ENCODE measurements at regions not wholly inside any gene's neighbourhood (a gene's known extent, or its start where the extent isn't known, plus 50 kb on each side); places are given as distances from the start of the nearest gene placed in this dataset.

DNA sequence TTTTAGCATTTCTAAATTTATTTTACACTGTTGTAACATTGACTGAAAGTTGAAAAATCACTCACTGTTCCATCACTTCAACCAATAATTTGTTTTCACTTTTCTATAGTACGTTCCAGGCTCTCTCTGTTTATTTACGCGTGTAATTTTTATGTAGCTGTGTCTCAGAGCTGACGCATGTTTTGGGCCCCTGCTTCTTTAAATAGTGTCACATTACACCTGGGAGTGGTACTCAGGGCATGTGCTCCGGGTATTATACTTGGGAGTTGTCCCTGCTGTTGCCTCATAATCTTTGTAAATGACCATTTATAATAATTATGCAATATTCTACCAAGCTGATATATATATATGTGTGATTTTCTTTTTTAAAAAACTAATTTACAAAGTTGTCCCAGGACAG, 132.8 kb upstream of the CPM start:
- in situ Hi-C loops (cut with HindIII; ENCODE audit: low pct_ligation_motif_present, low sequenced_read_pairs): loop anchor here (25.0 kb wide), 1 partner anchor 203 kb away; no protein-coding TSS in a partner anchor
- no peak overlapping the region for H3K27ac ChIP-seq
- no peaks in the 10 kb centered on the region for H3K27me3 ChIP-seq (replicated peaks)
- no peaks in the 10 kb centered on the region for H3K36me3 ChIP-seq (replicated peaks)
- TF ChIP-seq, protein P1, sequence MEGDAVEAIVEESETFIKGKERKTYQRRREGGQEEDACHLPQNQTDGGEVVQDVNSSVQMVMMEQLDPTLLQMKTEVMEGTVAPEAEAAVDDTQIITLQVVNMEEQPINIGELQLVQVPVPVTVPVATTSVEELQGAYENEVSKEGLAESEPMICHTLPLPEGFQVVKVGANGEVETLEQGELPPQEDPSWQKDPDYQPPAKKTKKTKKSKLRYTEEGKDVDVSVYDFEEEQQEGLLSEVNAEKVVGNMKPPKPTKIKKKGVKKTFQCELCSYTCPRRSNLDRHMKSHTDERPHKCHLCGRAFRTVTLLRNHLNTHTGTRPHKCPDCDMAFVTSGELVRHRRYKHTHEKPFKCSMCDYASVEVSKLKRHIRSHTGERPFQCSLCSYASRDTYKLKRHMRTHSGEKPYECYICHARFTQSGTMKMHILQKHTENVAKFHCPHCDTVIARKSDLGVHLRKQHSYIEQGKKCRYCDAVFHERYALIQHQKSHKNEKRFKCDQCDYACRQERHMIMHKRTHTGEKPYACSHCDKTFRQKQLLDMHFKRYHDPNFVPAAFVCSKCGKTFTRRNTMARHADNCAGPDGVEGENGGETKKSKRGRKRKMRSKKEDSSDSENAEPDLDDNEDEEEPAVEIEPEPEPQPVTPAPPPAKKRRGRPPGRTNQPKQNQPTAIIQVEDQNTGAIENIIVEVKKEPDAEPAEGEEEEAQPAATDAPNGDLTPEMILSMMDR (IDR thresholded peaks at IDR 0.05; ENCODE audit: low read depth, low read length, missing control alignments): no peak
- DNase-seq: no peak
- no peak overlapping the region for H3K4me3 ChIP-seq (ENCODE audit: low read depth, low read length)

GRCh38 chr12:69066492-69067373, 133.8 kb upstream of the CPM start:
- H3K4me3 ChIP-seq (ENCODE audit: low read depth, low read length): no peak overlapping the region
- TF ChIP-seq, protein P1 (IDR thresholded peaks at IDR 0.05; ENCODE audit: low read depth, low read length, missing control alignments): no peak
- H3K27me3 ChIP-seq (replicated peaks): no peaks in the 10 kb centered on the region
- H3K36me3 ChIP-seq (replicated peaks): no peaks in the 10 kb centered on the region
- no peak overlapping the region for H3K27ac ChIP-seq
- DNase-seq: no peak
- in situ Hi-C loops (cut with HindIII; ENCODE audit: low pct_ligation_motif_present, low sequenced_read_pairs): loop anchor here (25.0 kb wide), 1 partner anchor 204 kb away; no protein-coding TSS in a partner anchor

- DNase-seq: no peak
- H3K36me3 ChIP-seq (replicated peaks): no peaks in the 10 kb centered on the region
- H3K27ac ChIP-seq: no peak overlapping the region
- in situ Hi-C loops (cut with HindIII; ENCODE audit: low pct_ligation_motif_present, low sequenced_read_pairs): loop anchor here (25.0 kb wide), 1 partner anchor 205 kb away; no protein-coding TSS in a partner anchor
- no peak overlapping the region for H3K4me3 ChIP-seq (ENCODE audit: low read depth, low read length)
- TF ChIP-seq, protein P1 (IDR thresholded peaks at IDR 0.05; ENCODE audit: low read depth, low read length, missing control alignments): no peak
- no peaks in the 10 kb centered on the region for H3K27me3 ChIP-seq (replicated peaks)
Observed at GRCh38 chr12:69067713-69068112, 134.7 kb upstream of the CPM start.

- no peaks in the 10 kb centered on the region for H3K36me3 ChIP-seq (replicated peaks)
- no peak for DNase-seq
- H3K4me3 ChIP-seq (ENCODE audit: low read depth, low read length): no peak overlapping the region
- in situ Hi-C loops (cut with HindIII; ENCODE audit: low pct_ligation_motif_present, low sequenced_read_pairs): loop anchor here (25.0 kb wide), 1 partner anchor 206 kb away; no protein-coding TSS in a partner anchor
- no peaks in the 10 kb centered on the region for H3K27me3 ChIP-seq (replicated peaks)
- no peak overlapping the region for H3K27ac ChIP-seq
- TF ChIP-seq, protein P1 (IDR thresholded peaks at IDR 0.05; ENCODE audit: low read depth, low read length, missing control alignments): no peak
Observed at GRCh38 chr12:69068448-69068847, 135.5 kb upstream of the CPM start.

- Histone ChIP-seq H3K27me3 (replicated peaks) (no peaks in the 10 kb centered on the region), H3K36me3 (replicated peaks) (no peaks in the 10 kb centered on the region), H3K4me3 (ENCODE audit: low read depth, low read length) (no peak overlapping the region), H3K27ac (no peak overlapping the region)
- in situ Hi-C loops (cut with HindIII; ENCODE audit: low pct_ligation_motif_present, low sequenced_read_pairs): loop anchor here (25.0 kb wide), 1 partner anchor 207 kb away; no protein-coding TSS in a partner anchor
- no peak for DNase-seq
- TF ChIP-seq, protein P1 (IDR thresholded peaks at IDR 0.05; ENCODE audit: low read depth, low read length, missing control alignments): no peak
Observed at GRCh38 chr12:69069479-69069878, 136.5 kb upstream of the CPM start.

All from brain microvascular endothelial cell (primary cell).